PFSK-1 (cell line): ENCODE measurements at regions not wholly inside any gene's neighbourhood (a gene's known extent, or its start where the extent isn't known, plus 50 kb on each side); places are given as distances from the start of the nearest gene placed in this dataset.

Source experiments
- FOXP2 ChIP-seq: optimal IDR thresholded peaks from 2 replicates; pipeline ENCODE3; 2011; ENCODE audit warnings: borderline replicate concordance, control low read depth, inconsistent platforms; ENCODE audit not compliant: insufficient read depth; ENCODE audit errors: extremely low read length, extremely low read depth
- POLR2AphosphoS5 ChIP-seq: IDR thresholded peaks from 2 replicates; pipeline ENCODE4 v1.6.1; 2012; ENCODE audit warnings: low read depth, mild to moderate bottlenecking, control low read depth, low read length, moderate library complexity
- REST ChIP-seq, 2 experiments: IDR thresholded peaks; 2 replicates each; pipeline versions ENCODE4 v1.6.1 to v1.8.0; 2011 to 2012; ENCODE audit warnings: low read depth in 2 of 2, low read length in 2 of 2, control low read depth in 1 of 2, inconsistent platforms in 1 of 2, mild to moderate bottlenecking in 1 of 2, moderate library complexity in 1 of 2; ENCODE audit not compliant: insufficient read depth in 1 of 2
- SIN3A ChIP-seq: IDR thresholded peaks from 2 replicates; pipeline ENCODE4 v1.6.1; 2012; ENCODE audit warnings: mild to moderate bottlenecking, low read length, moderate library complexity, borderline replicate concordance; ENCODE audit not compliant: insufficient read depth
- TAF1 ChIP-seq: IDR thresholded peaks from 2 replicates; pipeline ENCODE4 v1.6.1; 2012; ENCODE audit warnings: low read length, control low read depth, borderline replicate concordance; ENCODE audit not compliant: insufficient read depth

- TF ChIP-seq POLR2AphosphoS5 (no peak), SIN3A (no peak), TAF1 (no peak), FOXP2 (no peak), REST (IDR thresholded peaks at IDR 0.05; ENCODE audit: insufficient read depth in 1 of 2, low read depth in 2 of 2, low read length in 2 of 2) (no peak)
These were observed 371.9 kb downstream of the IRS1 start for GRCh38 chr2:226427538-226428307.

- TF ChIP-seq SIN3A (no peak), REST (IDR thresholded peaks at IDR 0.05; ENCODE audit: insufficient read depth in 1 of 2, low read depth in 2 of 2, low read length in 2 of 2) (no peak), FOXP2 (no peak), TAF1 (no peak), POLR2AphosphoS5 (no peak)
These were observed 373.3 kb downstream of the IRS1 start for GRCh38 chr2:226426292-226426736.

- TF ChIP-seq REST (IDR thresholded peaks at IDR 0.05; ENCODE audit: insufficient read depth in 1 of 2, low read depth in 2 of 2, low read length in 2 of 2): no peak
- TF ChIP-seq FOXP2: no peak
- TF ChIP-seq POLR2AphosphoS5: no peak
- no peak for TF ChIP-seq TAF1
- TF ChIP-seq SIN3A: no peak
These were observed 374.6 kb downstream of the IRS1 start for GRCh38 chr2:226424971-226425370.

GRCh38 chr2:226423498-226423960 lies 376.1 kb downstream of the IRS1 start:
- no peak for TF ChIP-seq FOXP2
- no peak for TF ChIP-seq REST (IDR thresholded peaks at IDR 0.05; ENCODE audit: insufficient read depth in 1 of 2, low read depth in 2 of 2, low read length in 2 of 2)
- TF ChIP-seq SIN3A: no peak
- TF ChIP-seq POLR2AphosphoS5: no peak
- no peak for TF ChIP-seq TAF1

GRCh38 chr2:226420646-226421045 lies 379.0 kb downstream of the IRS1 start:
- TF ChIP-seq FOXP2 (no peak), SIN3A (no peak), POLR2AphosphoS5 (no peak), REST (IDR thresholded peaks at IDR 0.05; ENCODE audit: insufficient read depth in 1 of 2, low read depth in 2 of 2, low read length in 2 of 2) (no peak), TAF1 (no peak)
